Stimulated activated CD8-positive, alpha-beta memory T cell treated with anti-CD3 and anti-CD28 coated beads, Interleukin-15, amount 100 ng/mL, for 4 hours (primary cell): ENCODE measurements at regions not wholly inside any gene's neighbourhood (a gene's known extent, or its start where the extent isn't known, plus 50 kb on each side); places are given as distances from the start of the nearest gene placed in this dataset.

ENCODE experiments used
- DNase-seq, 2 donors: peaks; one replicate each; pipeline ENCODE4 v3.0.0-alpha.2; 2020; ENCODE audit warnings: low read depth in 2 of 2

DNA sequence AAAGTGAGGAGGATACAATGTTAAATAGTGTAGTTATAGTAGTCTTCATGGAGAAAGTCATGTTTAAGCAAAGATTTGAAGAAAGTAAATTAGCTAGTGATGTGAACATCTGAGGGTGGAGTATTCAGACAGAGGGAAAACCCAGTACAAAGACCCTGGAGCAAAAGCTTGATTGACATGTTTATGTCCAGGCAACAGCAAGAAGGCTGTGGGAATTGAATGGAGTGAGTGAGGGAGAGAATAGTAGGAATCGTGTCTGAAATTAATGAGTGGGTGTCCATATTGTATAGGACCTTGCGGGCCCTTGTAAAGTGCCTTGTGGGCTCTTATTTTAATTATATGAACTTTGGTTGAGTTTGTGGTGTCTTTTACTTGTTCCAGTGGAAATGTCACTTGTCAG, 424.1 kb upstream of the KIRREL3 start:
- no peak for DNase-seq

DNA sequence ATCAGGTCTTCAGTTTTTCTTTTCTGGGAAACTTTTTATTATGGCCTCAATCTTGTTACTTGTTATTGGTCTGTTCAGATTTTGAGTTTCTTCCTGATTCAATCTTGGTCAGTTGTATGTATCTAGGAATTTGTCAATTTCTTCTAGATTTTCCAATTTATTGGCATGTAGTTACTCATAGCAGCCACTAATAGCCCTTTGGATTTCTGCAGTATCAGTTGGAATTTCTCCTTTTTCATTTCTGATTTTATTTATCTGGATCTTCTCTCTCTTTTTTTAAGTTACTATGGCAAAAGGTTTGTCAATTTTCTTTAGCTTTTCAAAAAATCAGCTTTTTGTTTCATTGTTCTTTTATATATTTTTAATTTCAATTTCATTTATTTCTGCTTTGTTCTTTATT, 419.6 kb upstream of the KIRREL3 start:
- DNase-seq, result no peak

DNA sequence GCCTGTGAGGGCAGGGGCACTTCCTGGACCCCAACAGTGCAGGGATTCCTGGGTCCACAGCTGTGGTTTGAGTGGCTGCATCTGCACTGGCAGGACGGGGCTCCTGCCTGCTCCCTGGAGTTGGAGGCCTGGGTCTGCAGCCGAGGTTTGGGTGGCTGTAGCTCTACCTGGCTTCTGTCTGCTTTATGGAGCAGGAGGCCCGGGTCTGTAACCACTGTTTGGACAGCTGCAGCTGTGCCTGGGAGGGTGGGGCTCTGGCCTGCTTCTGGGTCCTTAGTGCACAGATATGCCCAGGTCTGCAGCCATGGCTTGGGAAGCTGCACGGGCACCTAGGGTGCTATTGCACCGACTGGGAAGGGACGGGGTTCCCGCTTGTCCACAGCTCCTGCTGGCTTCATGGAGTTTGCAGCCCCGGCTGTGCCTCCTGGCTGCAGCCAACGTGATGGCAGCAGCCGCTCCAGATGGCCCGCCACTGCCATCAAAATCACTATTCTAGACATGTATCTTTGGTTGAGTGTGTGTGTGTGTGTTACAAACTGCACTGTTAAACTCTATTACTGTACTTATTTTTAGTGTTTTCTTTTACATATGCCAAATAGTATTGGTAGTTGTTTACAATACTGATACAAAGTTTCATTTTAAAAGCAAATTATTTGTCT, 412.3 kb upstream of the KIRREL3 start:
- DNase-seq, result no peak

DNA sequence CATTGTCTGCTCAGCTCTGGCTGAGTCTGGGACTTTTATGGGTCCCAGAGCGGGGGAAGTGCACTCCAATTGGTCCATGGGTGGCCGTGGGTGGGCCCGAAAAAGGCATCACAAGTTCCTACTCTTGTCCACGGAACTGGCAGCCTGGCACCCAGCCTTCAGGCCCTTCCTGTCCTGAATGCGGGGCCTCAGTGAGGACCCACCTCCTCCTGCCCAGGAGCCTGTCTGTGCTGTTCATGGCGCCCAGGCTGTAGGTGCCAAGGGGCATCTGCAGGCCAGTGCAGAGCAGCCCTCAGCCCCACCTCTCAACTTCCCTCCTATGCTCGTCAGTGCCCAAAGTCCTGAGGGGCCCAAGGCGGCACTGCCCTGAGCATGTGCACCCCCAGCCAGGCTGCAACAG, 411.7 kb upstream of the KIRREL3 start:
- no peak for DNase-seq

DNA sequence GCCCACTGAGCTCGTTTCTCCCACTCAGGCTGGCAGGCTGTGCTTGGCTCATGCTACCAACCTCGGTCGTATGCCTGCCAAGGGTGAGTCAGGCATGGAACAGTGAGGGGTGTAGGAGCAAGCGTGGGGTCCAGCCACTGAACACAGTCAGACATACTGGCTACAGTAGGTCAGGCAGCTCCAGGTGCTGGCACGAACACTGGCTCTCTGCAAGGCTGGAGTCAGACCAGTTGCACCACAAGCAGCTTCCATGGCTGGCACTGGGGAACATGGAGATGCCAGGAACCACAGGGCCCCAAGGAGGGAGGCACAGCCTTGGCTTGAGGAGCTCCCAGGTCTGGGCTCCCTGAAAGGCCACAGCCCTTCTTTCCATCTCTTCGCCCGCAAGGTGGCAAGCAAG, 410.7 kb upstream of the KIRREL3 start:
- no peak for DNase-seq

DNA sequence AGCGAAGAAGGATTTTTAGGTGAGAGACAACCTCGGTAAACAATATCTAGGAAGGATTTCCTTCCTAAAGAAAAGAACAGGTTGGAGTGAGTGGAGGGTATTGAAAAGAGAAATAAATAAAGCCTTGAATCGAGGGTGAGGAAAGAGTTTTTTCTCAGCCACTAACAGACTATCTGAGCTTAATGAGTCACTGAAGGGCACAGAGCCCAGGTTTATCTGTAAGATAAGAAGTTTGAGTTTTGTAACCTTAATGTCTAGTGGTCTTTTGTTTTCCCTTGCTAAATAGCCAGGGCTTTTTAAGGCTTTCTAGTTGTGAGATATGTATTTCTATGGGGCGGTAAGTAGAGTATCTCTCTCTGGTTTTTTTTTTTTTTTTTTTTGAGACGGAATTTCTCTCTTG, 394.5 kb upstream of the KIRREL3 start:
- no peak for DNase-seq

DNA sequence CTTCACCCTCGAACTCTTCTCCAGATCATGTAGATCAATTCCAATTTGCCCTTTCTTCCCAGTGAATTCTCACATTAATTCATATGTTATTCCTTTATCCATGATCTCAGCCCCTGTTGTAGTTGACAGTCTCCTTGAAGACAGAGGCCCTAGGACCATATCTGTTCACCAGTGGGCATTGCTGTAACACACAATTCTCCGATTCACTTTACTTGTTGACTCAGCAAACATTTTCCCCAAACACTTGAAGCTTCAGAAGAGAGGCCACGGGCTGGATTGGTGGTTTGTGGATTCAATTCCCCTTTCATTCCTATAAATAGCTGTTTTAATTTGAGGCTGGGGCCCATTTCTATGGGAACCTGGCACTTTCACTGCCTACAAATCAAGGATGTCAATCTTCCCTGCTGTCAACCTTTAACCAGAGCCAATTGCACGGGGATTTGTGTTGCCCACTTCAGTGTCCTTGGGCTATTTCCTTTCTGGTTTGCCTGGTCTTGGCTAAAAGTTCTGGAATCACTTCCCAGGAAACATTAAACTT, 393.0 kb upstream of the KIRREL3 start:
- DNase-seq, result no peak

DNA sequence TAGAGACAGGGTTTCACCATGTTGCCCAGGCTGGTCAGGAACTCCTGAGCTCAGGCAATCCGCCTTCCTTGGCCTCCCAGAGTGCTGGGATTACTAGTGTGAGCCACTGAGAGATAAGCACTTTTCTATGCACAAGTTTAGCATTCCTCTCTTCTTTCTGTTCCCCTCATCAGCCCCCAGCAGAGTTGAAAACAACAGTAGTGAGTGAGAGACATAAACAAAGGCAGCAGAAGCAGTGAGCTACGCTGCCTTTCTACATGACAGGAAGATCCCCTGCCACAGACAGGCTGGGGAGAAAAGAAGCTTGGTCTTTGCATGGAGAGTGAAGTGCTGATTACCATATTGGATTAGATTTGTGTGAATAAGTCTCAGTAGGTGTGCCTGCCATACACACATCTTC, 392.0 kb upstream of the KIRREL3 start:
- DNase-seq, result no peak

DNA sequence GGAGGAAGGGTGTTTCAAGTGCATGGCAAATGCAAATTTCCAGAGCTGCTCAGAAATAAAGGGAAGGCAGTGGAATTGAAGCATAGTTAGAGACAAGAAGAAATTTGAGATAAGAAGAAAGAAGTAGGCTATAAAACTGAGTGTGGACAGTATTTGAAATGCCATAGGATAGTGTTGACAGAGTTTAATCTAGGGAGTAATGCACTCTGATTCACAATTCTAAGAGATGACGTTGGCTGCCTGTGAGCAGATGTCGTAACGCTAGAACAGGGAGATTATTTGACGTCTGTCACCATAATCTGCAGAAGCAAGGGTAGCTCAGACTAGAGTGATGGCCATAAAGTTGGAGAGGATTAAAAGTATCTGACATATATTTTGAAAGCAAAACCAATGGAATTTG, 389.9 kb upstream of the KIRREL3 start:
- DNase-seq, result no peak

DNA sequence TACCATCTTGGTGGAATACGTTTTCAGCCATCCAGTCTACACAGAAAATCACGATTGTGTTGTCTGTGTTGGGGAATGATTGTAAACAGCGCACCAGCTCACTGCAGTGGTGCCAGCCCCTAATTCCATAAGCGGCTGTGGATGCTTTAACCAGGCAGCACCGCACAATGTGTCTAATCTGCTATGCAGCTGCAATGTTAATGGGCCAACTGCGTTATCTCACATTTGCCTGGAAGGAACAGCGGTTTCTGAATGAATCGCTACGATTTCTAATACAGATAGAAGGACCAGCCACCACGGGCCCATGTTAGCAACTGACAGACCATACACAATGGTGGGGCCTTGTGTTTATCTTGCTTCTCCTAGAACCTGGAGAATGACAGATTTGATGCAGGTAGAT, 384.5 kb upstream of the KIRREL3 start:
- no peak for DNase-seq

DNA sequence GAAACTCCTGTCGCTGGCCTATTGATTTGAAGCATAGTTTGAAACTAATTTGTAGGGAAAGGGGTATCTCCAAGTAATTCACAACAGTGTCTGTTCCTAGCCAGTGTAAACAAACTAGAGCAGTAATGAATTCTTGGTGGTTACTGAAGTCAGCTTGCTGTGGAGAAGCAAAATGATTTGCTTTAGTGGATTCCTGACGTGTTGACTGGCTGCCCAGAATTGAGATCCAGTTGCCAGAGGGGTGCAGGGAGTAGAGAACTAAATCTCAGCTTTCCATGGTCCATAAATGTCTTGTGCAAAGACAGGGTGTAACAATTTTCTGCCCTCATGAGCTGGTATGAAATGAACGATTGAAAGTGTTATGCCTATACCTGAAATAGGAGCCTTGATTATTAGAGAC, 382.5 kb upstream of the KIRREL3 start:
- no peak for DNase-seq

DNA sequence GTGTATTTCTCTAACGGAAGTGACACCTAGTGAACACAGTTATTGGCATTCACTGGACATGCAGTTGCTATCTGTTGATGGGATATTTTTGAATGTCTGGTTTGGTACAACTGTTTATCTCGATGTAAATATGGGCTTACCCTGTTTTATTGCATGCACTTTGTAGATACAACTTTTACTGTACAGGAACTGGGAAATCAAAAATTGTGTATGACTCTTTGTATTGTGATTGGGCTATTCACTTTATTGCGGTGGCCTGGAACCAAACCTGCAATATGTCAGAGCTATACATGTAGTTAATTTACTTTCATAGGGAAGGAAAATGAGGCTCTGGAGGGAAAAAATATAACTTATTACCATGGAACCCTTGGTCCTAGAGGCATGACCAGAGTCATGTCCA, 380.7 kb upstream of the KIRREL3 start:
- DNase-seq, result no peak

DNA sequence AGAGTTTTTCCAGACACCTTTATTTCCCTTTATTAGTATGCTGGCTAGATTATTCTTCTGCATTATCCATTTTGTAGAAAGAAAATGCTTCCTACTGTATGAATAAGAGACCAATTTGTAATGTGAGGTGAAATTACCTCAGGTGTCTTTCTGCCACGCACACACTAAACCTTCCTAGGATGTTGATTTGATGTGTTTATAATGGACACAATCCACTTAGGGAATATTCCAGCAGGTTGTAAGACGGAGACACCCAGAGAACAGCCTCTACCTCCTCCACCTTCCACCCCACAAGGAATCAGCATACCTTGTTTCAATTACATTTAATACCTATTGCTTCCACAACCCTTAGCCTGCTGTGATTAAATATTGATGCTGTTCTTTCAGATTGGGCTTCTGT, 379.1 kb upstream of the KIRREL3 start:
- no peak for DNase-seq

DNA sequence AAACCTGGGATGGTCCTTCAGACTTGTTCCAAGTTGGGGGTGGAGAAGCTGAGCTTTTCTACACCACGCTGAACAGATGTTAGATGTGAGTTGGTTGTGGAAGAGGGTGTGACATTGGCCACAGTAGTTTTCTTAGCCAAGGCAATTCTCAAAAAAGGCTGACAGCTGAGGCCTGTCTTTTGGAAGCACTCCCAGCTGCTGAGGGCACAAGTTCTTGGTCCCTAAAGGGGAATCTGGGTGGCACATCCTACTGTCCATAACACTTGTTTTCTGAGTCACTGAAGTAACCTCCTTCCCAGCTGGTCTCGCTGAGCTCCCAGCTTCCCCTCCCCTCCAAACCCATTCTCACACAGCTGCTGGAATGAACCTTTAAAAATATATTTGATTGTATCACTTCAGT, 375.7 kb upstream of the KIRREL3 start:
- DNase-seq, result no peak

DNA sequence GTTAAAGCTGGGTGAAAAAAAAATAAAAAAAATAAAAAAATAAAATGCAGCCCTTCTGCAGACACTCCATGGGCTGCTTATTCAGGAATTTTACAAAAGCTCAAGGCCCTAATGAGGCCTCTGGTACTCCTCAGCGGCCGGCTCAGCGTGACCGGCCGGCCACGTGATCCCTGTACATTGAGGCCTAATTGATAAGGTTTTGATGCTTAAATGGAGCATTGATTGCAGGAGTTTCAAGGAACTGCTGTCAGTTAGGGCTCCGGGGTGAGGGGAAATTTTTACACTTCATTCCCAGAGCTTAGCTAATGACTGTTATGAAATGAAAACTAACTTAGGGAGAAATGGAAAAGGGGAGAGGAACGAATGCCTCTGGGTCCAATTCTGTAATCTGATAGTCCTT, 368.8 kb upstream of the KIRREL3 start:
- DNase-seq, result no peak

DNA sequence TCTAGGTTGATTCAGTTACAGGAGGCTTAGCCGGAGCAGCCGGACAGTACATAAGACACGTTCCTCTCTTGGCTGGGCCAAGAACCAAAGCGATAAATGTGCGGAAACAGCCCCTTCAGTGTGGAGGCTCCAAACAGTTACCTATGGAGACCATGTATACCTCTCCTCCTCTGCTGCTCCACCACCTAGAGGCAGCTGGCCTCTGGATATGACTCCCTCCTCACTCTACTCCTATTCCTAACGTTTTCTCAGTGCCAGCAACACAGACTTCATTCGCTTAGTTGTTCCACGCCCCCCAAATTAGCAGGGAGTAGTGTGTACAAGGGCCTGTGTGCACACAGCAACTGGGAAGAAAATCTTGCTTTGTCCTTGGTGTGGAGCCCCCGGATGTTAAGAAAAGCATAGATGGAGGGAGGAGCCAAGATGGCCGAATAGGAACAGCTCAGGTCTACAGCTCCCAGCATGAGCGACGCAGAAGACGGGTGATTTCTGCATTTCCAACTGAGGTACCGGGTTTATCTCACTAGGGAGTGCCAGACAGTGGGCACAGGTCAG, 362.3 kb upstream of the KIRREL3 start:
- DNase-seq, result no peak

DNA sequence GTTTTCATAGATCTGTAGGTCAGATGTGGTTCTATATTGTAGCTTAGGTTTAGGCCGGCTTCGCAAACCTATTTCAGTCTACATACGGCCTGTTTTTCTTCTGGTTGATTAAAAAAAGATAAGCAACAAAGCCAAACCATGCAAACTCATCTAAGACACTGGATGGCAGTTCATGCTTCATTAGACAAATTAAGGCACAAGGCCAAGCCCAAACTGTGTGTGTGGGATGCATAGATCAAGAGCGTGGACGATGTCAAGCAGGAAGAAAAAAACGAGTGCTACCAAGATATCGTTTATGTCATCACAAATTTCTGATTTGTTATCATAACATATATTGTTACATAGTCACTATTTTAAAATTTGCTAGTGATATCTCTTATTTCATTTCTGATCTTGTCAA, 357.6 kb upstream of the KIRREL3 start:
- DNase-seq, result no peak

DNA sequence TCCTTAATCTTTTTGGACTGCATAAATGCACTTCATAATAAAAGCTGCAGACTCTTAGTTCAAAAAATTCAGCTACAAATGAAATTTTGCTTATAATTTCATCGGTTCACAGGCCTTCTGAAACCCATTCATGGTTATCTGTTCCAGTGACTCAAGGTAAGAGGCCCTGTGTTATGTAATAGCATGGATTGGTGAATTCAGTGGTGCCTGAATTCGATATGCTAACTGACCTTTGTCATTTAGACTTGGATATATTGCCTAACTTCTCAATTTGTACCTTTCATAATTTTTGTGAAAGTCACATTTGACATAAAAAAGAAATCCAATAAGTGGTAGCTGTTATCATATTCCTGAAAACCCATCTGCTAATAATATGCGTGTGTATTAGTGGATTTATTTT, 349.9 kb upstream of the KIRREL3 start:
- DNase-seq, result no peak

DNA sequence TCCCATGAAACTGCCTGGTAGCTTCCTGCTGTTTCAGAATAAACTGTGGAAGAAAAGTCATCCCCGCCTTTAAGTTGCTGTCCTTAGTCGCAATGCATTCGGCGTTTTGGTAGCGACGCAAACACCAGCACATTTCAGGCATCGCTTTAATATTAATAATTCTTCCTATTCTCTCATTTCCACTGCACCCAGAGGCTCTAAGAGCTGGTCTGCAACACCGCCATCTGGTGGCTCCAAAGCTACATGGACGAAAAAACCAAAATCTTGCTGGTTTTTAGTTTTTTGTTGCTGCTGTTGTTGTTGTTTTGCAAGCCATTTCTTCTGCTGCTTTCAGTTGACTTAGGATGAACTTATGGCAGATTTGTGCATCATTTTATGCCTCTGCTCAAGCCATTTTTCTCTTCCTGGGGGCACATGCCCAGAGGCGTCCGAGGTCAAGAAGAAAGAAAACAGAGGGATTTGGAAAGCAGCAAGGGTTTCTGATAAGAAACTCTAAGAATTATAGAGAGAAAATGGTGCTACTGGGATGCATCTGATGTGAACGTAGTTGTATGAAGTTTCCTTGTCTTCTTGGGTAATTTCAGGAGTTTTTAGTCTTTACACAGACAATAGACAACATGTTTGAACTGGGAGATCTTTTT, 345.4 kb upstream of the KIRREL3 start:
- DNase-seq, result no peak

DNA sequence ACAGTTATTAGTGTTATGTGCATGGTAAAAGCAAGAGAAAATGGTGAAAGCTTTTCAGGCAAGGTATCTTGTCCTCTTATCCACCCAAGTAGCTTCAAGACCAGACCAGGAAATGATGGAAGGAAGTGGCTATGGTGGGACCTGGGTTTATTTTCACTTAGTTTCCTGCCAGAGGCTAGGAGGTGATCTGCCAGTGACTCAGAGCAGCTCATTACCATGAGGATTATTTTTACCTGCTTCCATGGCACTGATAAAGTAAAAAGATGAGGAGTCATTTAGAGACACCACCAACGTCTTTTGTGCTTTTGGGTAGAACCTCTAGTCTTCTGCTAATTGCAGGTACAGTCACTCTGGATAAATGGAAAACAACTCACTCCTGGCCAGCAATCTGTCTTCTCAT, 339.9 kb upstream of the KIRREL3 start:
- no peak for DNase-seq

DNA sequence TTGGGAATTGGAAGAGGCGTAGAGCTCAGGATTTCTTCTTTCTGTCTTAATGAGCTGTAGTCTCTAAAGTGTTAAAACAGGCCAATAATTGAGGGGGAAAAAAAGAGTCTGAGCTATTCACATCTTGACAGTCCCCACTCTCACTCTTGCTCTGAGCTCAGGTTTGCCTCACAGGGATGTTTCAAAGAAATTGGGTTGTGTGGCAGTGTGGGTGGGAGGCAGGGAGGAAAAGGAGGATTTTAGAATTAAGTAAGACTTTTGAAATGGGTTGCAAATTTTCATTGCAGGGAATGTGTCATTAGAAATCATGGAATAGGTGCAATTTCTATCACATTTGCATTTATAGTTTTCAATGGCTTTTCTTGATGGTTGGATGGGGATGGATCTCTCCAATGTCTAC, 338.8 kb upstream of the KIRREL3 start:
- no peak for DNase-seq

DNA sequence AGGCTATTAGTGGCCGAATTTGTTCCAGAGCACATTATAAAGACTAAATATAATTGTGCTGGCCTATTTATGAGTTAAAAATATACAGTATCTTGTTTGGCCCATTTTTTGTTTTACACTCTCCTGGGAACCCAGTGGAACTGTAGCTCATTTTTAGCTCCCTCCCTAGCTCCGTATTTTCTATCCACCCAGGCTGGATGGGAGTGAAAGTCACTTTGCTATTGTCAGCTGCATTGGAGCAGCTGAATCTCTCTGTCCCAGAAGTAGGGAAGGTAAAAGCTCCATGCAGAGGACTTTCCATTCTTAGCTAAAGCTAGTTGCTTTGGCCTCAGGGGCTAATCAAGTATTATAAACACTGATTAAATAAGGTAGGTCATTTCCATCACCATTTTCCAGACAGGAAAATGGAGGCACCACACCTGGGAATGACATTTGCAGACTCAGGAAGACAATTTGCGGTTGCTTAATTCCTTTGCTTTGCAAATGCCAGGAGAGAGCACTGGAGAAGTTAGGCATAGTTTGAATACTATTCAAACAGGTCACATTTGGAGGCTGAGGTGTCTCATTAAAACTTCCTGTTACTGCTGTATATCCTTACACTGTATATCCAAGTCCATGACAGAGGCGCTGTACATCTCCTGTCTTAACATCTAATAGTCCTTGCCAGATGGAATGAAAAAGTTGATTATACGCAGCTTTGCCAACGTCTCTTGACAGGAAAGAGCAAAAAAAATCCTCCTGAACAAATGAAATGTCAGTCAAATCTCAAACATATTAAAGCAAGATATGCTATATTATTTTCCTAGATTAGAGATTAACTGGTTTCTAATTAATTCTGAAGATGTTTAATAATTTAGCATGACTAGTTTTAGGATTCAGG, 338.1 kb upstream of the KIRREL3 start:
- no peak for DNase-seq

DNA sequence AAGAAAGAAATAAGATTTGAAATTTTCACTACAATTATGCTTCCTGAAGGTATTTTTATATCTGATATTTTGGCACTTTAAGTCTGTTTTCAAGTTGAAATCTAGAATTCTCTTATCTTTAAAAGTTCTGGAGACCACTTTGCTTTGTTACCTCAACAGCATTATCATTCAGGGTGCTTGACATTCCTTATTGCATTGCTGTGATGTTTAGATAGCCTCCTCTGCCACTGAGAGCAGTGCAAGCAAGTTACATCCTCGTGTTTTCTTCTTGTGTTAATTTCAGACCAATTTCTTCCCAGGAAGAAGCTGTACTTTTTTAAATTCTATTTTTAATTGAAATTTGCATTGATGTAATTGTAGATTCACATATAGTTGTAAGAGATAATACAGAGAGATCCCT, 333.9 kb upstream of the KIRREL3 start:
- no peak for DNase-seq
